HEK293T (cell line): ENCODE measurements at regions not wholly inside any gene's neighbourhood (a gene's known extent, or its start where the extent isn't known, plus 50 kb on each side); places are given as distances from the start of the nearest gene placed in this dataset.

Experiments used
- ARNT ChIP-seq: fragments of 450-650 bp; IDR thresholded peaks from 2 replicates; pipeline ENCODE4 v1.6.1; 2017; ENCODE audit warnings: mild to moderate bottlenecking
- BHLHE40 ChIP-seq: fragments of 450-650 bp; IDR thresholded peaks from 2 replicates; pipeline ENCODE4 v1.6.1; 2016; ENCODE audit warnings: mild to moderate bottlenecking, moderate library complexity, borderline replicate concordance
- CTBP1 ChIP-seq: fragments of 450-650 bp; IDR thresholded peaks from 2 replicates; pipeline ENCODE4 v1.6.1; 2016; ENCODE audit warnings: borderline replicate concordance
- ELF4 ChIP-seq: fragments of 450-650 bp; IDR thresholded peaks from 2 replicates; pipeline ENCODE4 v1.6.1; 2017; ENCODE audit warnings: antibody characterized with exemption
- FOXA1 ChIP-seq: fragments of 450-650 bp; IDR thresholded peaks from 2 replicates; pipeline ENCODE4 v1.6.1; 2016; ENCODE audit warnings: mild to moderate bottlenecking
- FOXM1 ChIP-seq: fragments of 450-650 bp; IDR thresholded peaks from 2 replicates; pipeline ENCODE4 v1.6.1; 2017; ENCODE audit warnings: mild to moderate bottlenecking, borderline replicate concordance
- L3MBTL2 ChIP-seq: fragments of 450-650 bp; conservative IDR thresholded peaks from 2 replicates; pipeline ENCODE4 v1.6.1; 2016; ENCODE audit warnings: mild to moderate bottlenecking
- LEF1 ChIP-seq: fragments of 450-650 bp; IDR thresholded peaks from 2 replicates; pipeline ENCODE4 v1.6.1; 2017; ENCODE audit warnings: mild to moderate bottlenecking, borderline replicate concordance
- NFRKB ChIP-seq: fragments of 450-650 bp; IDR thresholded peaks from 2 replicates; pipeline ENCODE4 v1.6.1; 2016; ENCODE audit warnings: mild to moderate bottlenecking, moderate library complexity
- PKNOX1 ChIP-seq: fragments of 450-650 bp; IDR thresholded peaks from 2 replicates; pipeline ENCODE4 v1.6.1; 2016
- SP1 ChIP-seq: fragments of 450-650 bp; IDR thresholded peaks from 2 replicates; pipeline ENCODE4 v1.6.1; 2017
- SUZ12 ChIP-seq: fragments of 450-650 bp; IDR thresholded peaks from 2 replicates; pipeline ENCODE4 v1.6.1; 2016; ENCODE audit warnings: mild to moderate bottlenecking
- TARDBP ChIP-seq: fragments of 450-650 bp; IDR thresholded peaks from 2 replicates; pipeline ENCODE4 v1.6.1; 2016
- ZNF384 ChIP-seq: fragments of 450-650 bp; IDR thresholded peaks from 2 replicates; pipeline ENCODE4 v1.6.1; 2016

DNA sequence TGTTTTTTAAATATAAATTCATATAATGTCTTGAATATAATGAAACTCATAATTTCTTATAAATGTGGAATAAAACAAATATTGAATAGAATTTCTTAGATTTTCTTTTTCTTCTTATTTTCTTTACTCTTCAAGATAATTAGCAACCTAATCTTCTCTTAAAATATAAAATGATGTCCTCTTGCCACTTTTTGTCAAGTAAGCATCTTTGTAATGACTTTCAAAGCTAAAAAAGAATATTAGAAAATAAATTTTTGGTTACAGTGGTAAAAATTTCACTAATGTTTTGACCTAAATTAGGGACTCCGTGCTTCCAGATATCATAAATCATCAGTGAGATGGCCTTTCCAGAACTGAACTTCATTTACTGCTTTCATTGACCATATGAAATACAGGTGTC is 846.4 kb downstream of the FRK start:
- TF ChIP-seq L3MBTL2: no peak
- no peak for TF ChIP-seq ARNT
- no peak for TF ChIP-seq NFRKB
- TF ChIP-seq FOXM1: no peak
- TF ChIP-seq ZNF384: no peak
- no peak for TF ChIP-seq SP1
- TF ChIP-seq BHLHE40: no peak
- TF ChIP-seq CTBP1: no peak
- no peak for TF ChIP-seq SUZ12
- TF ChIP-seq PKNOX1: no peak
- no peak for TF ChIP-seq ELF4
- no peak for TF ChIP-seq FOXA1
- TF ChIP-seq LEF1: no peak
- TF ChIP-seq TARDBP: no peak
